DOHH2 (cell line): ENCODE measurements at regions not wholly inside any gene's neighbourhood (a gene's known extent, or its start where the extent isn't known, plus 50 kb on each side); places are given as distances from the start of the nearest gene placed in this dataset.

ENCODE experiments used
- EZH2phosphoT487 ChIP-seq: fragments of 200-600 bp; sonication (generic); IDR thresholded peaks from 2 replicates; pipeline ENCODE4 v1.6.1; 2017; ENCODE audit warnings: borderline replicate concordance, mild to moderate bottlenecking, antibody characterized with exemption, low read length, moderate library complexity, mixed read lengths
- TF ChIP-seq, protein P1 (sequence below): fragments of 200-600 bp; sonication (generic); IDR thresholded peaks from one replicate; pipeline ENCODE4 v1.5.1; 2014; ENCODE audit warnings: antibody characterized with exemption, mild to moderate bottlenecking, low read depth, low read length; ENCODE audit not compliant: poor library complexity, severe bottlenecking

DNA sequence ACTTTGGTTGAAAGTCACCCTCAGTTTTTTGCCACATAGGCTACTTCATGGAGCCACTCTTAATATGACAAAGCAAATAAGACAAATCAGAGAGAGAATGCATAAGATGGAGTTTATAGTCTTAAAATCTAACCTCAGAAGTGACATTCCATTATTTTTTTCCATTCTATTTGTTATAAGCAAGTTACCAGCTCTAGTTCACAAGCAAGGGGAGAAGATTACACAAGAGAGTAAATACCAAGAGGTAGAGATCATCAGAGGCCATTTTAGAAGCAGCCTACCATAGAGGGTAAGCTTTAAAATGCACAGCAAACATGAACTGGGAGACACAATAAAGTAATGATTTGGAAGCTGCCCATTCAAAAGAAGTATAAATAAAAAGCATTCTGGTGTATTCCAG is 651.3 kb upstream of the MEF2C start:
- TF ChIP-seq, protein P1, sequence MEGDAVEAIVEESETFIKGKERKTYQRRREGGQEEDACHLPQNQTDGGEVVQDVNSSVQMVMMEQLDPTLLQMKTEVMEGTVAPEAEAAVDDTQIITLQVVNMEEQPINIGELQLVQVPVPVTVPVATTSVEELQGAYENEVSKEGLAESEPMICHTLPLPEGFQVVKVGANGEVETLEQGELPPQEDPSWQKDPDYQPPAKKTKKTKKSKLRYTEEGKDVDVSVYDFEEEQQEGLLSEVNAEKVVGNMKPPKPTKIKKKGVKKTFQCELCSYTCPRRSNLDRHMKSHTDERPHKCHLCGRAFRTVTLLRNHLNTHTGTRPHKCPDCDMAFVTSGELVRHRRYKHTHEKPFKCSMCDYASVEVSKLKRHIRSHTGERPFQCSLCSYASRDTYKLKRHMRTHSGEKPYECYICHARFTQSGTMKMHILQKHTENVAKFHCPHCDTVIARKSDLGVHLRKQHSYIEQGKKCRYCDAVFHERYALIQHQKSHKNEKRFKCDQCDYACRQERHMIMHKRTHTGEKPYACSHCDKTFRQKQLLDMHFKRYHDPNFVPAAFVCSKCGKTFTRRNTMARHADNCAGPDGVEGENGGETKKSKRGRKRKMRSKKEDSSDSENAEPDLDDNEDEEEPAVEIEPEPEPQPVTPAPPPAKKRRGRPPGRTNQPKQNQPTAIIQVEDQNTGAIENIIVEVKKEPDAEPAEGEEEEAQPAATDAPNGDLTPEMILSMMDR = no peak
- TF ChIP-seq EZH2phosphoT487 = no peak
